Skin of body (tissue), 1 donor: ENCODE measurements at regions not wholly inside any gene's neighbourhood (a gene's known extent, or its start where the extent isn't known, plus 50 kb on each side); places are given as distances from the start of the nearest gene placed in this dataset.
"Not testable (repeated sequence)": the region's sequence is repeated elsewhere in the genome, so short reads cannot be mapped to it uniquely, and the experiment has no call there.

ENCODE experiments used
- DNase-seq: peaks from one replicate; lab custom pipeline; 2025; lab: John Stamatoyannopoulos, UW

DNA sequence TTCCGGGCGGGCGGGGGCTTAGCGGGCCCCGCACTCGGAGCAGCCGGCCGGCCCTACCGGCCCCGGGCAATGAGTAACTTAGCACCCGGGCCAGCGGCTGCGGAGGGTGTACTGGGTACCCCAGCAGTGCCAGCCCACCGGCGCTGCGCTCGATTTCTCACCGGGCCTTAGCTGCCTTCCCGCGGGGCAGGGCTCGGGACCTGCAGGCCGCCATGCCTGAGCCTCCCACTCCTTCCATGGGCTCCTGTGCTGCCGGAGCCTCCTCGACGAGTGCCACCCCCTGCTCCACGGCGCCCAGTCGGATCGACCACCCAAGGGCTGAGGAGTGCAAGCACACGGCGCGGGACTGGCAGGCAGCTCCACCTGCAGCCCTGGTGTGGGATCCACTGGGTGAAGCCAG is 427.1 kb downstream of the NAF1 start:
- not testable (repeated sequence) for DNase-seq

- DNase-seq, result peak; percentile 28
Measured at GRCh38 chr4:162732876-162733275, 433.8 kb downstream of the NAF1 start.

GRCh38 chr4:162727766-162728165 is 438.9 kb downstream of the NAF1 start:
- no peak for DNase-seq

GRCh38 chr4:162727232-162727631 is 439.5 kb downstream of the NAF1 start:
- no peak for DNase-seq

- DNase-seq, result no peak
Measured at GRCh38 chr4:162715401-162715800, 451.3 kb downstream of the NAF1 start.

GRCh38 chr4:162707962-162708361 is 458.7 kb downstream of the NAF1 start:
- DNase-seq, result no peak

- DNase-seq, result no peak
Measured at GRCh38 chr4:162706632-162707031, 460.1 kb downstream of the NAF1 start.

DNA sequence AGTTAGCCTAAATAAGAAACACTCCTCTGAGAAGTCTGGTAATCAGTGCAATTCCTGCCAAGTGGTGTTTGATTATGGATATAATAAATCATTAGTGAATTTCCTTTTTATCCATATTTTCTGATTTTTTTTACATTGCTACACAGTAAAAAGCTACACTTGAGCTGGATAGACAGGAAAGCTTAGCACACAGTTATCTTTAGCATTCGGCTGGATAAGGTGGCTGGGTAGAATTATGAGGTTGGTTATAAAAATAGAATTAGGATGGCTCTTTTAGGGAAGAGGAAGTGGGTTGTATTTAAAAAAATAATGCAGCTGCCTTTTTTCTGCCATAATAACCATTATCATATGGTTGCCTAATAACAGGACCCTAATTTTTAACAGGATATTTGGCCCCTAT is 460.6 kb downstream of the NAF1 start:
- DNase-seq, result no peak

- DNase-seq, result peak; percentile 1
Measured at GRCh38 chr4:162705130-162705803, 461.4 kb downstream of the NAF1 start.

DNA sequence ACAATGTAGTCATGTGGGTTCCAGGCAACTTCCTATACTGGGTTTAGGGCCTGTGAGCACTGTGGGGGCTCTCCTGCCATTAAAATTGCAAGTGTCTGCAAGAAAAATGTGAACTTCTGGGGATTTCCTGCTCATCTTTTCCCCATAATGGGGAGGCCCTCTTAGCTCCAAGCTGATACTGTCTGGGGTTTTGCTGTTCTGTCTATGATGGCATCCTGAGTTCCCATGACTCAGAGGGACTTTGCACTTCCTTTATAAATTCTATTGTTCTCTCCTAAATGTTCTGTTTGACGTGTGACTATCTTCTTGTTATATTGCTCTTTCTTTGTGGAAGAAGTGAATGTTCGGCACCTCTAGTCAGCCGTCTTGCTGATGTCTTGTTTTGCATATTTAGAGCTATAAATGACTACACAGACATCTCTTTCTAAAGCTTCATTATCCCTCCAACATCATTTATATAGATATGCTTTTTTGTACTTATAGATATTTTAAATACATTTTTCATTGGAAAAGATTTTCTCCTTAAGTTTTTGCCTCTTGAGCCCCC is 465.8 kb downstream of the NAF1 start:
- no peak for DNase-seq

DNA sequence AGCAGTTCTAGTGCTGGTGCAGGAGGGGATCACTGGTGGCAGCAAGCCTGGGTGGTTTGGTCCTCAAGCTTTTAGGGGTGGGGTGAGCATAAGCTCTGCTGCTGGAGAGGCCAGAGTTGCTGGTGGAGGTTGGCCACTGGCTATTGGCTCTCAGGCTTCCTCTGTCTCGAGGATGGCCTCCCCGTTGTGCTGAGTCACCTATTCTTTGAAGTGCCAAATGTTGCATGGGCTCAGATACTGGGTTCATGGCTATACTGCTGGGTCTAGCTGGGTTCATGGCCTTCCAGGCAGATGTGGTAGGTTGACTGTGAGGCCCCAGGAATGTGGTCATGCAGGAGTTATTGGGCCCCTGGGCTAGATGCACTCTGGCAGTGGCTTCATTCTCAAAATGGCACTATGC is 466.3 kb downstream of the NAF1 start:
- DNase-seq, result no peak

GRCh38 chr4:162699629-162700028 is 467.1 kb downstream of the NAF1 start:
- no peak for DNase-seq

DNA sequence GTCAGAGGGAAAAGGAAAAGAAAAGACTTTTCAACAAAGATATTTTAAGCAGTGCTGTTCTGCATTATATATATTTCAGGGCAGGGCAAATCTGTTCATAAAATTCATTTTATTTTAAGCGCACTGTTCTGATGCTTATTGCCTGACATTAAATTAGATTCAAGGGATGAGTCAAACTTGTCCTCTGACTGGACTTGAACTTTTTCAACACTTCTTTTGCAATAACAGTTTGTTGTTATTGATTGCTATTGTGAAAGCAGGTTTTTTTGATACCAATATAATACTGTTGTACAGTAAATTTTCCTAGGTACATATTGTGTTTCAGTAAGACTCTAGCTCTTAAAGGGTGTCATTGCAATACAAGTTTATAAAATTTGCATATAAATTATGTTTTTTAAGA is 481.3 kb downstream of the NAF1 start:
- DNase-seq, result no peak

DNA sequence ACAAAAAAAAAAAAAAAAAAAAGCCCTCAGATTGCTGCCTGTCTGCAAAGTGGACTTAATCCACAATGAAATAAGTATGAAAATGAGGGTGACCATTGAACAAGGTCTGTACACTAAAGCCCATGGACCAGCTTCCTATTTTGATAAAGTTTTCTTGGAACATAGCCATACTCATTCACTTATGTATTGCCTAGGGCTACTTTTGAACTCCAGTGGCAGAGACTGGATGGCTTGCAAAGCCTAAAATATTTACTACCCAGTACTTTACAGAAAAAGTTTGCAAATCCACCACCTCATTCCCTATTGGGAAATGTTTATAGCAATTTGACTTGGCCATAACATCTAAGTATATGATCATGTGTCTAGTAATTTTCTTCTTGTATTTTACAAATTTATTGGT is 481.7 kb downstream of the NAF1 start:
- no peak for DNase-seq

- no peak for DNase-seq
Measured at GRCh38 chr4:162684371-162684700, 482.4 kb downstream of the NAF1 start.

DNA sequence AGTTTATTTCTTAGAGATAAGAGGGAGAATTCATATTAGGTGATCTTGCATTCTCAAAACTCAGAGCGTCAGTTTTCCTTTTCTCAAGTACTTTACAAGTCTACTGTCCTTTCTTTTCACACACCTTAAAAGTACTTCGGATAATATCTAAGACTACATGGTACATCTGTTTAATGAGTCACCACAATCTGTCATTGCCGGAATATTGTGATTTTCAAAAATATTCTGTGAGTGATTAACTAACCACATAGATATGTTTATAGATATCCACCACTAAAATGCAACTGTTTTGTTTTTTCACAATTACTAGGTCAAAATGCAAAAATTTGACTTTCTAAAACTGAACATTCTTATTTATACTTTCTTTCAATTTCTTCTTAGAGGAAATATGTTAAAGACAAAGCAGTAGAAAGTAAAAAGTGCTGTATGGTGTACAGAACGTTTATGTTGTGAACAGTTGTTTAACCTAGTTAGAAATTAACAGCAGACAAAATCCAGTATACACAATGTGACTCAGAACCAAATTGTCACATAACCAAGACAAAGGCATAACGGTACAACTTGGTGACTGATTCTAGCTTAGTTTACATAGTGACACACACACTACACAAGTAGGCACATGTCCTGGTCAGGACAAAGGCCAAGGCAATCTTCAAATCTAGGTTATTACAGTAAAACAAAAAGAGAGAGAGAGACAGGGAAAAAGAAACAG is 482.9 kb downstream of the NAF1 start:
- no peak for DNase-seq

DNA sequence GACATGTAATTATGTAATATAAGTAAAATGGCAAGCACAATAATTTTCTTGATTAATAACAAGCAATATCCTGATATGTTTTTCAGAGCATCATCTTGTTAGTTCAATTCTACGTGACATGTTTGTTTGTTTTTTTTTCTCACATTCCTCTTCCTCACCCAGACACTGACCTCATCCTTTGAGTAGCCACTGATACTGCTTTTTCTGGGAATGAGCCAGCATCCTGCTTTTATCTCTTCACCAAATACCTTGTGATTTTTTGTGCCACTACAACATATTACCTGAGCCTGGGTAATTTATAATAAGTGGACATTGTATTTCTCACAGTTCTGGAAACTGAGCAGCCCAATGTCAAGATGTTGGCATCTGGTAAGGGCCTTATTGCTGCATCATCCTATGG is 484.0 kb downstream of the NAF1 start:
- DNase-seq, result no peak

DNA sequence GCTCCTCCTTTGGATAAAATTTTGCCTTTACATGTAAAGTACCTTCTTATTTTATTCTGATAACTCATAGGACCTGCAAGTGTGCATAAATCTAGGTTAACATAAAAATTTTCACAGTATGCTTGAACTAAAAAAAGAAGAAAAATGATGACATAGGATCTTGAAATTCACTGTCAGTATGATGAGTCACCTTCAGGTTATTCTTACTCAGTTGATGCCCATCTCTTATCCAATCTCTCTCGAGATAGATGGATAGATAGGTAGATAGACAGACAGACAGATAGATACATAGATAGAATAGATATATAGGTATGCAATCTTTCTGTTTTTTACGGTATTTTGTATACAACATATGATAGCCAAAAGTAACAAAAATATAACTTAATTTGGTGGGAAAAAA is 485.5 kb downstream of the NAF1 start:
- no peak for DNase-seq

DNA sequence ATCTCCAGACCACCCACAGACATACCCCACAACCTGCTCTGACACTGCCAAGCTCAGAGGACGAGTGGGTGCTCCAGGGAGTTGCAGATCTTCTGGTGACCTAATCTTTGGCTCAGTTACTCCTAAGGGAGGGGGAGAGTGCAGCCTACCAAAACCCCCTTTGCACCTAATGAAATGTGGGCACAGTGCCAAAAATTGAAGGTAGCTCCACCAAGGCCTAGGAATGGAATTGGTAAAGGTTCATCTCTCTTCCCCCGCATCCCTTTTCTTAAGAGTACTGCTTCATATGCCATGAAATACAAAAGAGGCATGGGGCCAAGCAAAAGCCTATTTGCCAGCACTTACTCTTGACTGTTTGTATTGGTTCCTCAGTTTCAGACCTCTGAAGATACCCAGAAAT is 491.0 kb downstream of the NAF1 start:
- DNase-seq, result no peak

GRCh38 chr4:162661913-162662312 is 498.1 kb upstream of the FSTL5 start:
- DNase-seq, result no peak

DNA sequence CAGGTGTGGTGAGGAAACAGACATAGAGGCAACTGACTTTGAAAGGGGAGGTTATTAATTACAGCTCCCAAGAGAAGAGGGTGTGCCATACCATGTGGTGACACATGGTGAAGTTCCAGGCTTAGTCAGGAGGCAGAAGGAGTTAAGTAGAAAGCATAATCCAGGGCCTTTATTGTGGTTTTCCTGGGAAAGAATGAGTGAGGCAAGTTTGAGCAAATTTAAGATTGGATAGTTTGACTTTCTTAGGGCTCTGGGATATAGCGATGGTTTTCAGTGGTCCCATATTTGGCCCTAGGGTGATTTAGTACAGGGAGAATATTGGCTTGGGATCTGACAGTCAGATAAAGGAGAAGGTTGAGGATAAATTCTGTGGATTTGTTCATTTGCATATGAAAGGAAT is 495.9 kb upstream of the FSTL5 start:
- DNase-seq, result no peak

DNA sequence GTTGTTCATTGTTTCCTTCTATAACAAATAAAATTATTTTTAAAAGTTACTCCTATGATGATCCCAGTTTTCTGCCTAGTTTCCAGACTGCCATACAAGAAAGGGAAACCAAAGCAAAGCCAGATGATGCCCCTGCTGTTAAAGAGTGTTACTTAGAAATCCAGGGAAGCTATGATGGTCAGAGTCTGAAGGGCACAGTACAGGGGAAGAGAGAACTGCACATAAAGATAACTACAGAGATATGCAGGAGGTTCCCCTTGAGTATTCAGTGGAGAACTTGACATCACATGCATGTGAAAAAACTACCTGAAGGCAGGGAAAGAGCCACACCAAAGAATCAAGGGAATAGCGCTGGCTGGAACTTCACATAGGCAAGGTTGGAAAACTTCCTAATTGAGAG is 494.2 kb upstream of the FSTL5 start:
- no peak for DNase-seq

DNA sequence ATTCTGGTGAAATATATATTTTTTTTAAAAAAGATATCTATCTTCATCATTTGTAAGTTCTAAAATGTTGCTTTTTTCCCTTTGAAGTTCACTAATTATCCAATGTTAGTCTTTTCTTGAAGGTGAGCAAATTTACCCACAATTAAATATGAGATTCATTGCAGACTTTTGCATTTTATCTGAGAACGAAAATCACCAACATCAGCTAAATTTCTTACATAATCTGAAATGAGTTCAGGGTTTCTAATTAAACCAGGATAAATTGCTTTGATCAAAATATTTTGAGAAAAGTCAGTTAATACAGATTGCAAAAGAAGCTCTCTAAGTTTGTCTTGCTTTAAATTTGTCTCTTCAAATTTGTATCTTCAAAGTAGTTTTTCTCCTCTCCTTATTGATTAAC is 486.4 kb upstream of the FSTL5 start:
- DNase-seq, result no peak
